A172 (cell line): ENCODE measurements at regions not wholly inside any gene's neighbourhood (a gene's known extent, or its start where the extent isn't known, plus 50 kb on each side); places are given as distances from the start of the nearest gene placed in this dataset.
A peak's percentile ranks its signal among the peaks of the same experiment; 100 is the strongest.

Source experiments
- DNase-seq: peaks from one replicate; pipeline ENCODE4 v3.0.0-alpha.2; 2015; ENCODE audit warnings: low spot score

DNA sequence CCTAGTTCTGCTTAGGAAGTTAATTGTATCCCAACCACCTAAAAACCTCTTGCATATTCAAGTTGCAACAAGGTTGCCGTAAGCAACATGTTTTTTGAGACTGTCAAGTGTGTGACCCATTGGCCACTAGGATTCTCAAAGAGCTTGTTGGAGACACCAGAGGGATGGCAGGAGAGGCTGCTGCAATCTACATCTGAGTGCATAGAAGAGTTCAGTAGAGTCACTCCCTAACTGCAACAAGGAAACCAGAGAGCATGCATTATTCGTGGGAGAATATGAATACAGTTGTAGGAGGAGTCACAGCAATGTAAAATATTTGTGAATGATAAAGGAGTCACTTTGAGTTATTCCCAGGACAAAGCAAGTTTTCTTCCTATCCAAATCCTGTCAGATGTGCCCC lies 538.6 kb downstream of the TNS3 start:
- no peak for DNase-seq

DNA sequence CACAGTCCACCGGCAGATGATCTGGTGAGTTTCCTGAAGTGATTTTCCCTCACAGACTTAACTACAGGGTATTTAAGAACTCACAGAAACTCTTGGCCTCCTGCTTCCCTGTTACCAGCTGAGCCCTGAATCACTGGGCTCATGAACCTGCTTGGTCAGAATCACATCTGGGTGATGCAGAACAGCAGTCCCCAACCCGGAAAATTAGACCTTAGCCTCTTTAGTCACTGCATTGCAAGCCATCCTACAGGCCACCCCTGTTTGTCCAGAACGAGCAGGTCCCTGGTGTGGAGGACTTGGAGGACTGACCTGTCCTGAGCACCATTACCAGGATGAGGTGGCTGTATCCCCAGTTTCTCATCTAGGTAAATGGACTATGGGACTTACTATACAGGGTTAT lies 539.2 kb downstream of the TNS3 start:
- no peak for DNase-seq

GRCh38 chr7:47040795-47041347 lies 541.0 kb downstream of the TNS3 start:
- DNase-seq: no peak

DNA sequence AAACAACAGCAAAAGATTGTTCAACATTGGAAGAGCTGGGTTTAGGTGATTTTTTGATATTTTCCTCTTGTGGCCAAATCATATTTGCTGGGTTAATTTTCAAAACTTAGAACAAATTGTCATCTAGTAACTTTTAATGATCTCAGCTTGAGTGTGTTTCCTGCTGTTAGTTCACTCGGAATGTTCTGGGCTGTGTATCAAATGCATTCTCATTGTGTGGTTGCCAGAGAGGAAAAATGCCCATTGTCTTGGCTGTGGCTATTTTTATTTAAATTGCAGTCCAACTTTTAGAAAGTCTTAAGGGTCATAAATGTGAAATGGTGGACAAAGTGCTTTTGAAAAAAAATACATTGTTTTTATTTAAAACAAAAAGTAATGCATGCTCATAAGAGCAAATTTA lies 542.0 kb downstream of the TNS3 start:
- DNase-seq: no peak

DNA sequence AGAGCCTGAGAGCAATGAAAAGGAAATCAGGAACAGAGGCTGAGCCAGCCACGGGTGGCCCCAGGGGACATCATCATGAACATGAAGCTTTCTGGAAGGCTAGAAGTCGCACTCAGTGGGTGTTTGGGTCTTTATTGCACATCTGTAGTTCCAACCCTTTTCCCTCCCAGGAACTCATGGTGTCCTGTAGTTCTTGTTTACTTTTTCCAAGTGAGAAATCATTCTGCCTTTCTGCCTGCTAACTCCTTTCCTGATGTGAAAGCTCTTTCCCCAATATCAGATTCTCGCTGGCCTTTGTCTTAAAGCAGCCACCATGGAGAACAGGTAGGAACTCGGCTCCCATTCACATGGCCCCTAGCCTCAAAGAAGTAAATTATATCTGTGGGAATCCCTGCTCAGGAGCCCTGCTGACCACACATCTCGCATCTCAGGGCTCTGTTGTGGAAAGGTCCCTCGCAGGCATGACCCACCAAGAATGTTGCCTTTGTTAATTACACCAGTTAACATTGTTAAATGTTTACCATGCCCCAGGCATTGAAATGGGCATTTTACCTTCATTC lies 542.7 kb downstream of the TNS3 start:
- no peak for DNase-seq

- no peak for DNase-seq
Measured at GRCh38 chr7:47038621-47039020, 543.3 kb downstream of the TNS3 start.

DNA sequence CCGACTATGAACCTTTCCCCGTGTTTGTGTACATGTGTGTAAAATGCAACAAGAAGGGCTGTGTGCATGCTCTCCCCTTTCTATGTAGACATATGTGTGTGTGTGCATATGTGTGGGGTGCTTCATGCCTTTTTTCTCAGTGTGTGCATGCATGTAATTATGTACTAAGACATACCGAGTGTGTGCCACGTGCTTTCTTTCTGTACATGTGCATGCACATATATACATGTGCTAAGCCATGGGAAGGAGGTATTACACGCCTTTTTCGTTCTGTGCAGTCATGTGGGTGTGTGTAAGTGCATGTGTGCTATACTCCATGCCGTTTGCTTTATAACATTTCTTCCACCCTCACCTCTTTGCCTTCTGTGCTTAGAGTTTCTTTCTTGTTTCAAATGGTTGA lies 544.3 kb downstream of the TNS3 start:
- DNase-seq: no peak

DNA sequence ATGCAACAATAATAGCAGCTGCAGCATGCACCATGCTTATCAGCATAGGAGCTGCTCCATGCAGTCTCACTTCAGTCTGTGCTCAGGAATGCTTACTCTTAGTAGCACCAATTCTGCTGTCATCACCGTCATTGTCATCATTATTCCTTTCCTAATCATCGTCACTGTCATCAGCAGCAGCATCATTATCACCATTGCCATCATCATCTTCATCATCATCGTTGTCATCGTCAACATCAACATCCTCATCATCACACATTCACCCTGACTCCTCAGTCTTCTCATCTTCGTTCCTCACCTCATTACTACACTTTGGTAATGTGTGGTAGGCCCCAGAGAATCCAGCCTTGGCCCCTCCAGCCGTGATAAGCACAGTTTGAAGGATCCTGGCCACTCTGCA lies 545.0 kb downstream of the TNS3 start:
- DNase-seq: no peak

GRCh38 chr7:47035522-47035921 lies 546.4 kb downstream of the TNS3 start:
- no peak for DNase-seq

DNA sequence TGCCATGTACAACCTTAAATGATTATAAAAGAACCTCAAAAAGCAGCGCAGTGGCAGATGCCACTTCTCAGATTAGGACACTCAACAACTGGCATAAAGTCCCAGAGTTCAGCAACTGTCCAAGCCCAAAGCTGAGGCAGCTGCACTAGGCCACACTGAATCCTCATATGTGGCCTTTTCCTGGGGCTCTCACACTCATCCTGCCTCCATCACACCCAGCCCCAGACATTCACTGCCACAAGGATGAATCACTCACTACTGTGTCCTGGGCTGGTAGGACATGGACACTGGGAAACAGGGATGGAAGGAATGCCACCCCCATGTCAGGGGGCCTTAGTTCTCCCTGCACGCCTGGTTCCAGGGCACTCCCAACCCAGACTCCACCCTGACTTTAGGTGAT lies 547.7 kb downstream of the TNS3 start:
- DNase-seq: peak; percentile 11

DNA sequence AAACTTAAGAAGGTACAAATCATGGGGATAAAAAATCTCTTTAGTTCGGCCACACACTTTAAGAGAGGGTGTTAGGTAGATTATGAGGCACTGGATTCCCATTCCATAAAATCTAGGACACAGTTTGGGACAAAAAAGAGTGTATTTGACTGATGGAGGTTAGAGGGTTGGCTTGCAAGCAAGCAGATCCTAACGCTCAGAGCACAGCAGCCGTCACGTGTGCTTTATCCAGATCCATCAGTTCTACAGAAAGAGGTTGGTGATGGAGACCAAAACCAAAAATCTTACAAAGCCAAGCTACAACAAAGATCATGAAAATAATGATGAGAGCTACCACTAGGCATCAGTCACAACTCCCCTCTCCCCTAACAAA lies 549.4 kb downstream of the TNS3 start:
- DNase-seq: no peak

DNA sequence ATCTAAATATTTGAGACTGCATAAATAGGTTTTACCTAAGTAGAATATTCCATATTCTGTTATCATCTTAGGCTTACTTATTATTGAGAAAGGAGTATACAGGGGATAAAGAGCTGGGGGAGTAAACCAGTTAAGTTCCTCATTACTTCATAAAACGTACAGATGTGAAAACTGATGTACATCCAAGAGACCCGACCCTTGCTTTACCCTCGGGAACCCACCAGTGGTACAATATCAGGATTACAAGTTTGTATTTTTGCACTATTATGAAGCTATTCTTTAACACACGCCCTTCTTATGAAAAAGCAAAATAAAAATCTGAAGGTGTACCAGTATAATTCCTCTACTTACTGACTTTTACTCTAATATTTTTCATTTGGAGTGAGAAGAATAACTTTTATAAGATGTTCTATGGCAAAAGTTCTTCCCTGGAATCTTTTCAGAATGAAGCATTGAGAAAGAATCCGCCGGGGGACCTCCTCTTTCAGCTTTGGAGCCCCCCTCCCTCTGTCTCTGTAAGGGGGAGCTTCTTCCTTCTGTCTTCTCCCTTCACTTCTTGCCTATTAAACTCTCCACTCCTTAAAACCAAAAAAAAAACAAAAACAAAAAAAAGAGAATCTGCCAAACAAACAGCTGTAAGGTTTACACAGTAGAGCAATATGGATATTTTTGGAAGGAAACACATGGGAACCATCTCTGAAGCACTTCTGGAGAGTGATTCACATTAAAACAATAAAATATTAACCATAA lies 550.0 kb downstream of the TNS3 start:
- DNase-seq: no peak

DNA sequence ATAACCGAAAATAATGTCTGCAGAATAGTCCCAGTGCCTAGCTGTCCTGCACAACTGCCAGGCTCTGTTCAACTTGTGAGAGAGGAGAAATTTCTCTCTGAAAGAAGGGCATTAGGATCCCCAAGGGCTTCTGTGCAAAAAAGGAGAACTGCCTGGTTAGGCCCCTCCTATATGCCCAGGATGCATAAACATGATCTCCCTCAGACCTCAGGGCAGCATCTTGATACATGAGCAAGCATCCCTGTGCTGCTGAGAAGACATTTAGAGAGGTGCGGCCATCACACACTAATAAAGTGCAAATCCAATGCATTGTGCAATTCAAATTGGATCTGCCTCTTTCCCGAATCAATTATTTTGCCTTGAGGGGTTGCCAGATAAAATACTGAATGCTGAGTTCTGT lies 553.6 kb downstream of the TNS3 start:
- no peak for DNase-seq

DNA sequence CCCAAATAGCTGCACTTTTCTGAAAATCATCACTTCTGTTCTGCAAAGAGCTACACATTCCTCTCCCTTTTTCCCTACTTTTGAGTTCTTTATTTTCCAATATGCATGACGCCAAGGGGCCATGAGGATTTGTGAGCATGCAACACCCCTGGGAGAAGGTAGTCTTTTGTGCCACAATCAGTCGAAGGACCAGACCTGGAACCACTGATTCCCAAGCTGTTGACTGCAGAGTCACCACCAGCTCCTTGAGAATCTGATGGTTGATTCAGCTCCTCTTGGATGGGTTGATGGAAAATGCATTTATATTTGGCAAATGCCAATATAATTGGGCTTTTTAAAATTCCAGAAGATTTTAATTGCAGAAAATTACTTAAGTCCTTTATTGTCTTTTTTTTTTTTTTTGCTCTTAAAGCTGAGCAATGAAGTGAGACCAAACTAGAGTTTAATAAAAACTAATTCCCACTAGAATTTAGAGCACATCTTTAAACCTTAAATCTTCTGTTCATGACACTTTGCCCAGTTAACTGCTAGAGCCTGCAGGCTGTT lies 554.1 kb downstream of the TNS3 start:
- no peak for DNase-seq

DNA sequence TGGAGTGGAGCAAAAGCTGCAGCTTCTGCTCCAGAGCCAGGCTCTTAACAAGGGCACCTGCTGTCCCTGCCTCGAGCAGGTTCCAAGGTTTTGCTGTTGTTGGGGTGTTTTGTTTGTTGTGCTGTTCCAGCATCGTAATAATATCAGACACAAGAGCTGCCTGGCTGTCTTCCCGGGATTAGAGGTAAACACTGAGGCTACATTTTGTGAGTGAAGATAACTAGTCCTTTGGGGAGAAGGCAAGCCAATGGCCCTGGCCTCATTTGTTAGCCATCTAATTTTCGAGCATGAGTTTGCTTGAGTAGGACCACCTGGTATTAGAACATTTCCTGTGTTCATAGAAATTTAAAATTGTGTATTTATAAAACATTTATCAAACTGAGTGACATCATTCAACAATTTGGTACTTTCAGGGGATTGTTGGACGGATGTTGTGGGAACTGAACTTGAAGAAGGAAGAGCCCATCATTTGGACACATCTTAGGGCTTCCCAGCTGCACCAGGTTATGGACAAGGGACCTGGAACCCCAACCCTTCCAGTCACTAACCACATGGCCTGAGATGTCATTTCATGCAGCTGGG lies 555.0 kb downstream of the TNS3 start:
- DNase-seq: no peak

- no peak for DNase-seq
Measured at GRCh38 chr7:47024991-47025390, 556.9 kb downstream of the TNS3 start.

GRCh38 chr7:47008461-47008860 lies 573.5 kb downstream of the TNS3 start:
- DNase-seq: no peak

GRCh38 chr7:47007471-47007870 lies 574.4 kb downstream of the TNS3 start:
- no peak for DNase-seq

- DNase-seq: no peak
Measured at GRCh38 chr7:47000561-47000960, 581.4 kb downstream of the TNS3 start.

GRCh38 chr7:46999866-47000265 lies 582.0 kb downstream of the TNS3 start:
- DNase-seq: no peak

GRCh38 chr7:46996972-46997371 lies 584.9 kb downstream of the TNS3 start:
- no peak for DNase-seq

GRCh38 chr7:46993396-46993795 lies 588.5 kb downstream of the TNS3 start:
- no peak for DNase-seq

- DNase-seq: no peak
Measured at GRCh38 chr7:46990761-46991160, 591.1 kb downstream of the TNS3 start.
